Body of pancreas (tissue), 4 donors: ENCODE measurements at regions not wholly inside any gene's neighbourhood (a gene's known extent, or its start where the extent isn't known, plus 50 kb on each side); places are given as distances from the start of the nearest gene placed in this dataset.

ENCODE experiments used
- ATAC-seq: fragments of 150-250 bp; one replicate; pipeline ENCODE4 v1.9.1; 2016
- DNase-seq, 4 donors: peaks; one replicate each; pipeline ENCODE4 v3.0.0-alpha.2; 2019
- H3K27ac ChIP-seq, 4 donors: fragments of 200-600 bp; sonication (generic); 1 replicate in 3 of 4; 2 replicates in 1 of 4; pipeline versions ENCODE4 v1.5.1 to v1.6.1; 2016 to 2019; ENCODE audit warnings: mild to moderate bottlenecking in 1 of 4, mixed read lengths in 1 of 4, moderate library complexity in 1 of 4
- H3K27me3 ChIP-seq, 2 donors: fragments of 200-600 bp; sonication (generic); one replicate each; pipeline ENCODE4 v1.6.0; 2016; ENCODE audit warnings: mild to moderate bottlenecking in 1 of 2
- H3K36me3 ChIP-seq, 2 donors: fragments of 200-600 bp; sonication (generic); replicated peaks in 1 of 2; 2 replicates each; pipeline ENCODE4 v1.5.1; 2016; ENCODE audit warnings: low read depth in 2 of 2; ENCODE audit not compliant: insufficient read depth in 1 of 2
- H3K4me1 ChIP-seq: fragments of 200-600 bp; sonication (generic); one replicate; pipeline ENCODE4 v1.6.0; 2016
- H3K4me3 ChIP-seq, 2 donors: fragments of 200-600 bp; sonication (generic); 1 replicate in 1 of 2; 2 replicates in 1 of 2; pipeline ENCODE4 v1.5.1; 2016 to 2019
- H3K9me3 ChIP-seq, 3 donors: fragments of 200-600 bp; sonication (generic); 1 replicate in 2 of 3; 2 replicates in 1 of 3; pipeline ENCODE4 v1.5.1; 2016
- POLR2A ChIP-seq, 3 donors: fragments of 450-650 bp; IDR thresholded peaks; one replicate each; pipeline ENCODE4 v1.6.1; 2016; ENCODE audit warnings: antibody characterized with exemption in 3 of 3, mild to moderate bottlenecking in 2 of 3
- WGBS, 2 donors: methylation state at CpG; one replicate each; pipeline ENCODE4 v1.1.5; 2017; 5-methylcytosine and 5-hydroxymethylcytosine counted together
- intact Hi-C: fragments of 100-400 bp; cut with DNase I; formaldehyde crosslinking; loops from one replicate; pipeline ENCODE4 v1.15.1; 2023
- TF ChIP-seq, protein P1 (sequence below), 7 experiments: fragments of 450-650 bp in 4 of 7; fragments of 200-600 bp in 3 of 7; sonication (generic) in 3 of 7; IDR thresholded peaks; one replicate each; pipeline ENCODE4 v1.5.1; 2016 to 2019; ENCODE audit warnings: antibody characterized with exemption in 7 of 7

DNA sequence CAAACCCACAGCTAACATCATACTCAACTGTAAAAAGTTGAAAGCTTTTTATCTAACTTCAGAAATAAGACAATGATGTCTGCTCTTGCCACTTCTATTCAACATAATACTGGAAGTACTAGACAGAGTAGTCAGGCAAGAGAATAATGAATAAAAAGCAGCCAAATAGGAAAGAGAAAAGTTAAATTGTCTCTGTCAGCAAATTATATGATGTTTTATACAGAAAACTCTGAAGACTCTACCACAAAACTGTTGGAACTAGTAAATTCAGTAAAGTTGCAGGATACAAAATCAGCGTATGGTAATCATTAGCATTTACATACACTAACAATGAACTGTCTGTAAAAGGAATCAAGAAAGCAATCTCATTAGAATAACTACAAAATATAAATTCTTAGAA lies 752.9 kb upstream of the CT83 start:
- 81 to 90% methylated on average over 1 of the region's 1 CpG for WGBS, 2 donors
- intact Hi-C loops: no loop called here
- H3K4me1 ChIP-seq: no peaks in the 10 kb centered on the region
- ATAC-seq: no peak
- no peak overlapping the region for H3K27ac ChIP-seq
- H3K9me3 ChIP-seq: no peaks in the 10 kb centered on the region
- H3K36me3 ChIP-seq: no peaks in the 10 kb centered on the region
- TF ChIP-seq POLR2A (IDR thresholded peaks at IDR 0.05): no peak
- TF ChIP-seq, protein P1, sequence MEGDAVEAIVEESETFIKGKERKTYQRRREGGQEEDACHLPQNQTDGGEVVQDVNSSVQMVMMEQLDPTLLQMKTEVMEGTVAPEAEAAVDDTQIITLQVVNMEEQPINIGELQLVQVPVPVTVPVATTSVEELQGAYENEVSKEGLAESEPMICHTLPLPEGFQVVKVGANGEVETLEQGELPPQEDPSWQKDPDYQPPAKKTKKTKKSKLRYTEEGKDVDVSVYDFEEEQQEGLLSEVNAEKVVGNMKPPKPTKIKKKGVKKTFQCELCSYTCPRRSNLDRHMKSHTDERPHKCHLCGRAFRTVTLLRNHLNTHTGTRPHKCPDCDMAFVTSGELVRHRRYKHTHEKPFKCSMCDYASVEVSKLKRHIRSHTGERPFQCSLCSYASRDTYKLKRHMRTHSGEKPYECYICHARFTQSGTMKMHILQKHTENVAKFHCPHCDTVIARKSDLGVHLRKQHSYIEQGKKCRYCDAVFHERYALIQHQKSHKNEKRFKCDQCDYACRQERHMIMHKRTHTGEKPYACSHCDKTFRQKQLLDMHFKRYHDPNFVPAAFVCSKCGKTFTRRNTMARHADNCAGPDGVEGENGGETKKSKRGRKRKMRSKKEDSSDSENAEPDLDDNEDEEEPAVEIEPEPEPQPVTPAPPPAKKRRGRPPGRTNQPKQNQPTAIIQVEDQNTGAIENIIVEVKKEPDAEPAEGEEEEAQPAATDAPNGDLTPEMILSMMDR (IDR thresholded peaks at IDR 0.05): no peak
- no peak overlapping the region for H3K4me3 ChIP-seq
- H3K27me3 ChIP-seq: no peaks in the 10 kb centered on the region
- DNase-seq: no peak

GRCh38 chrX:117196481-117196880 lies 733.7 kb upstream of the CT83 start:
- intact Hi-C loops: no loop called here
- no peaks in the 10 kb centered on the region for H3K36me3 ChIP-seq
- TF ChIP-seq, protein P1 (IDR thresholded peaks at IDR 0.05): no peak
- TF ChIP-seq POLR2A (IDR thresholded peaks at IDR 0.05): no peak
- H3K27ac ChIP-seq: no peak overlapping the region
- no peak overlapping the region for H3K4me3 ChIP-seq
- H3K9me3 ChIP-seq: no peaks in the 10 kb centered on the region
- no peak for ATAC-seq
- H3K4me1 ChIP-seq: no peaks in the 10 kb centered on the region
- DNase-seq: no peak
- 34 to 64% methylated on average over 2 to 3 of the region's 3 CpGs for WGBS, 2 donors
- H3K27me3 ChIP-seq: no peaks in the 10 kb centered on the region

GRCh38 chrX:117147249-117147648 lies 684.5 kb upstream of the CT83 start:
- intact Hi-C loops: no loop called here
- Histone ChIP-seq H3K4me1 (no peaks in the 10 kb centered on the region), H3K27me3 (no peaks in the 10 kb centered on the region), H3K36me3 (no peaks in the 10 kb centered on the region), H3K4me3 (no peak overlapping the region), H3K9me3 (no peaks in the 10 kb centered on the region), H3K27ac (no peak overlapping the region)
- TF ChIP-seq POLR2A (IDR thresholded peaks at IDR 0.05): no peak
- TF ChIP-seq, protein P1 (IDR thresholded peaks at IDR 0.05): no peak
- no peak for DNase-seq
- no peak for ATAC-seq

GRCh38 chrX:117138070-117138469 lies 675.3 kb upstream of the CT83 start:
- Histone ChIP-seq H3K27me3 (no peaks in the 10 kb centered on the region), H3K36me3 (no peaks in the 10 kb centered on the region), H3K9me3 (no peaks in the 10 kb centered on the region), H3K27ac (no peak overlapping the region), H3K4me1 (no peaks in the 10 kb centered on the region), H3K4me3 (no peak overlapping the region)
- DNase-seq (no peak), ATAC-seq (no peak)
- 56 to 66% methylated on average over 2 of the region's 2 CpGs for WGBS, 2 donors
- intact Hi-C loops: no loop called here
- TF ChIP-seq, protein P1 (IDR thresholded peaks at IDR 0.05): no peak
- TF ChIP-seq POLR2A (IDR thresholded peaks at IDR 0.05): no peak

GRCh38 chrX:117134983-117135382 lies 672.2 kb upstream of the CT83 start:
- DNase-seq (no peak), ATAC-seq (no peak)
- no peak for TF ChIP-seq POLR2A (IDR thresholded peaks at IDR 0.05)
- TF ChIP-seq, protein P1 (IDR thresholded peaks at IDR 0.05): no peak
- Histone ChIP-seq H3K9me3 (no peaks in the 10 kb centered on the region), H3K4me1 (no peaks in the 10 kb centered on the region), H3K36me3 (no peaks in the 10 kb centered on the region), H3K27ac (no peak overlapping the region), H3K4me3 (no peak overlapping the region), H3K27me3 (no peaks in the 10 kb centered on the region)
- intact Hi-C loops: no loop called here
- WGBS, 2 donors: 63 to 68% methylated on average over 2 of the region's 2 CpGs
